ENCODE measurements at regions not wholly inside any gene's neighbourhood (a gene's known extent, or its start where the extent isn't known, plus 50 kb on each side); places are given as distances from the start of the nearest gene placed in this dataset.

DNA sequence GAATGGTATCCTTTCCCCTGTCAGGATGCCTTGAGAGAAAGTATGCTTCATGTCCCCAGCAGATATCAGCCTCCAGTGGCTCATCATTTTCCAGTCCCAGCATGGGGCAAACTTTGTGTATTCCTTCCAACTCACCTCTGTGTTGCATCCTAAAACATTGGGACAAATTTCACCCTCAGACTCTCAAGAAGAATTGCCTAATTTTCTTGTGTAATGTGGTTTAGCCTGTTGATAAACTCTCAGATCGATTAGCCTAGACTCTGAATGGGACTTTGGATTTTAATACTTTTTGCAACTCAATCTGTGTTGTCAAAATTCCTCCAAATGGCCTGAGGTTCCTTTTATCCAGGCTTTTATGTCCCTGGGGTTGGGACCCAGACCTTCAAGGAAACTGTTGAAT lies 805.3 kb downstream of the C4orf33 start:
- TF ChIP-seq EP300 (conservative IDR thresholded peaks at IDR 0.05; ENCODE audit: poor library complexity, severe bottlenecking), result no peak
- TF ChIP-seq, protein P1, sequence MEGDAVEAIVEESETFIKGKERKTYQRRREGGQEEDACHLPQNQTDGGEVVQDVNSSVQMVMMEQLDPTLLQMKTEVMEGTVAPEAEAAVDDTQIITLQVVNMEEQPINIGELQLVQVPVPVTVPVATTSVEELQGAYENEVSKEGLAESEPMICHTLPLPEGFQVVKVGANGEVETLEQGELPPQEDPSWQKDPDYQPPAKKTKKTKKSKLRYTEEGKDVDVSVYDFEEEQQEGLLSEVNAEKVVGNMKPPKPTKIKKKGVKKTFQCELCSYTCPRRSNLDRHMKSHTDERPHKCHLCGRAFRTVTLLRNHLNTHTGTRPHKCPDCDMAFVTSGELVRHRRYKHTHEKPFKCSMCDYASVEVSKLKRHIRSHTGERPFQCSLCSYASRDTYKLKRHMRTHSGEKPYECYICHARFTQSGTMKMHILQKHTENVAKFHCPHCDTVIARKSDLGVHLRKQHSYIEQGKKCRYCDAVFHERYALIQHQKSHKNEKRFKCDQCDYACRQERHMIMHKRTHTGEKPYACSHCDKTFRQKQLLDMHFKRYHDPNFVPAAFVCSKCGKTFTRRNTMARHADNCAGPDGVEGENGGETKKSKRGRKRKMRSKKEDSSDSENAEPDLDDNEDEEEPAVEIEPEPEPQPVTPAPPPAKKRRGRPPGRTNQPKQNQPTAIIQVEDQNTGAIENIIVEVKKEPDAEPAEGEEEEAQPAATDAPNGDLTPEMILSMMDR (IDR thresholded peaks at IDR 0.05; ENCODE audit: poor library complexity, severe bottlenecking), result no peak
- TF ChIP-seq, protein P2, sequence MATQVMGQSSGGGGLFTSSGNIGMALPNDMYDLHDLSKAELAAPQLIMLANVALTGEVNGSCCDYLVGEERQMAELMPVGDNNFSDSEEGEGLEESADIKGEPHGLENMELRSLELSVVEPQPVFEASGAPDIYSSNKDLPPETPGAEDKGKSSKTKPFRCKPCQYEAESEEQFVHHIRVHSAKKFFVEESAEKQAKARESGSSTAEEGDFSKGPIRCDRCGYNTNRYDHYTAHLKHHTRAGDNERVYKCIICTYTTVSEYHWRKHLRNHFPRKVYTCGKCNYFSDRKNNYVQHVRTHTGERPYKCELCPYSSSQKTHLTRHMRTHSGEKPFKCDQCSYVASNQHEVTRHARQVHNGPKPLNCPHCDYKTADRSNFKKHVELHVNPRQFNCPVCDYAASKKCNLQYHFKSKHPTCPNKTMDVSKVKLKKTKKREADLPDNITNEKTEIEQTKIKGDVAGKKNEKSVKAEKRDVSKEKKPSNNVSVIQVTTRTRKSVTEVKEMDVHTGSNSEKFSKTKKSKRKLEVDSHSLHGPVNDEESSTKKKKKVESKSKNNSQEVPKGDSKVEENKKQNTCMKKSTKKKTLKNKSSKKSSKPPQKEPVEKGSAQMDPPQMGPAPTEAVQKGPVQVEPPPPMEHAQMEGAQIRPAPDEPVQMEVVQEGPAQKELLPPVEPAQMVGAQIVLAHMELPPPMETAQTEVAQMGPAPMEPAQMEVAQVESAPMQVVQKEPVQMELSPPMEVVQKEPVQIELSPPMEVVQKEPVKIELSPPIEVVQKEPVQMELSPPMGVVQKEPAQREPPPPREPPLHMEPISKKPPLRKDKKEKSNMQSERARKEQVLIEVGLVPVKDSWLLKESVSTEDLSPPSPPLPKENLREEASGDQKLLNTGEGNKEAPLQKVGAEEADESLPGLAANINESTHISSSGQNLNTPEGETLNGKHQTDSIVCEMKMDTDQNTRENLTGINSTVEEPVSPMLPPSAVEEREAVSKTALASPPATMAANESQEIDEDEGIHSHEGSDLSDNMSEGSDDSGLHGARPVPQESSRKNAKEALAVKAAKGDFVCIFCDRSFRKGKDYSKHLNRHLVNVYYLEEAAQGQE (IDR thresholded peaks at IDR 0.05; ENCODE audit: borderline replicate concordance), result no peak
- TF ChIP-seq TAF1 (IDR thresholded peaks at IDR 0.05; ENCODE audit: low read depth), result no peak
- TF ChIP-seq POLR2AphosphoS5 (IDR thresholded peaks at IDR 0.05), result no peak
- TF ChIP-seq RAD21 (conservative IDR thresholded peaks at IDR 0.05), result no peak
- no peak for TF ChIP-seq EZH2 (IDR thresholded peaks at IDR 0.05; ENCODE audit: borderline replicate concordance, insufficient read depth, low read length, poor library complexity, severe bottlenecking)

Measured in neural cell (in vitro differentiated cells).